ENCODE measurements at regions not wholly inside any gene's neighbourhood (a gene's known extent, or its start where the extent isn't known, plus 50 kb on each side); places are given as distances from the start of the nearest gene placed in this dataset.

DNA sequence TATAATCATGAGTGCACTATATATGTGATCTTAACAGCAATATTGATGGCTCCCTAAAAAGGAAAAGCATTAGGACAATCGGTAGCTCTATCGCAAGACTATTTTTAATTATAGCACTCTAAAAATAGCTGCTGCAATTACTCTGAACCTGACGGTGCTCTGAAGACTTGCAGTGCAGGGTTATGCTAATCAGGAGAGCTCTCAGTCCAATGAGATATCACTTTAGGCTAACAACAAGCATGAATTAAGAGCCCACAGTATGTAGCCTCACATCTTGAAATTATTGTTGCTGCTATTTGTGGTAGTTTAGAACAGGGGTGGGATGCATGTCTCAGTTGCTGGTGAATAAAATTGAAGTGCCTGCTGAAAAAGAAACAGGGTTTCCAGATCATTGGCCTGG, 515.8 kb upstream of the AKR1E2 start:
- no peaks in the 10 kb centered on the region for H3K4me1 Mint-ChIP-seq (ENCODE audit: low read depth, unreplicated experiment)
- no TSS peak for BruUV-seq (replicated peaks)

DNA sequence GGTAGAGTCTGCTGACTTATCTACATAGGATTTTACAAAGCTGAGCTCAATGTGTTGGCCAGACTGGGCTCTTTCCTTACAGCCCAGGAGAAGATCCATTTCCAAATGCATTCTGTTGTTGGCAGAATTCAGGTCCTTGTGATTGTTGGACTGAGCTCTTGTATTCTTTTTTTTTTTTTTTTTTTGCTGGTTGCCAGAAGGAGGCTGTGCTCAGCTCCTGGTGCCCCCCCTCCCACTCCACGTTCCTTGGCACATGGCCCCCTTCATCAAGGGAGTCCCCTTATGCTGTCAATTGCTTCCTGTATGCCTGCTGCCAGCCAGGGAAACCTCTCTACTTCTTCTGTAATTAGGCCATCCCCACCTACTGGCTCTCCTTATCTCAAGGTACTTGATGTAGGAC, 518.1 kb upstream of the AKR1E2 start:
- Mint-ChIP-seq H3K9me3 (ENCODE audit: low read depth, unreplicated experiment) (no peaks in the 10 kb centered on the region), H3K4me1 (ENCODE audit: low read depth, unreplicated experiment) (no peaks in the 10 kb centered on the region), H3K27me3 (ENCODE audit: unreplicated experiment) (no peaks in the 10 kb centered on the region), H3K36me3 (ENCODE audit: insufficient read depth, unreplicated experiment) (no peaks in the 10 kb centered on the region), H3K27ac (ENCODE audit: unreplicated experiment) (no peak overlapping the region), H3K4me3 (ENCODE audit: low read depth, unreplicated experiment) (no peak overlapping the region)
- intact Hi-C loops (cut with micrococcal nuclease; ENCODE audit: unreplicated experiment): no loop called here
- BruUV-seq (replicated peaks): no TSS peak
- CTCF ChIA-PET: no interaction called here
- no peak for TF ChIP-seq CTCF (IDR thresholded peaks at IDR 0.05; ENCODE audit: unreplicated experiment)
- no peak for DNase-seq

More for the DNA sequence above, 515.8 kb upstream of the AKR1E2 start:
- TF ChIP-seq CTCF (IDR thresholded peaks at IDR 0.05; ENCODE audit: unreplicated experiment): no peak
- Mint-ChIP-seq H3K27me3 (ENCODE audit: unreplicated experiment) (no peaks in the 10 kb centered on the region), H3K4me3 (ENCODE audit: low read depth, unreplicated experiment) (no peak overlapping the region), H3K27ac (ENCODE audit: unreplicated experiment) (no peak overlapping the region), H3K9me3 (ENCODE audit: low read depth, unreplicated experiment) (no peaks in the 10 kb centered on the region), H3K36me3 (ENCODE audit: insufficient read depth, unreplicated experiment) (no peaks in the 10 kb centered on the region)
- intact Hi-C loops (cut with micrococcal nuclease; ENCODE audit: unreplicated experiment): no loop called here
- no peak for DNase-seq
- CTCF ChIA-PET: no interaction called here

DNA sequence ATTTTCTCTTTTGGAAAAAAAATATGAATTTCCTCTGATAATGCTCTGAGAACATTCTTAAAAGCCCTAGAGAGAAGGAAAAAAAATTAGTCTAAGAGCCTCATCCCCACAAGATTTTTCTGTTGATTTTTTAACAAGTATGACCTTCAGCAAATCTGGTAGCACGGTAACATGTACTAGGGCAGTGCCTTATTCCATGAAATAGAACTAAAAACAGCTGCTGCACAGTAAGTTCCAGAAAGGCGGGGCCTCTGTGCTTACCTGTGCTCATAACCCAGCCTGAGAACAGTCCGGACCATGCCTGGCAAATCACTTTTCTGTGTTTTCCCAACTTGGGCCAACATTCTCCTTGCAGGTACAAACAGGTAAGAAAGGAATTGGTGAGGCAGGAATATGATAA, 519.1 kb upstream of the AKR1E2 start:
- intact Hi-C loops (cut with micrococcal nuclease; ENCODE audit: unreplicated experiment): no loop called here
- Mint-ChIP-seq H3K36me3 (ENCODE audit: insufficient read depth, unreplicated experiment) (no peaks in the 10 kb centered on the region), H3K9me3 (ENCODE audit: low read depth, unreplicated experiment) (no peaks in the 10 kb centered on the region), H3K4me3 (ENCODE audit: low read depth, unreplicated experiment) (no peak overlapping the region), H3K4me1 (ENCODE audit: low read depth, unreplicated experiment) (no peaks in the 10 kb centered on the region), H3K27ac (ENCODE audit: unreplicated experiment) (no peak overlapping the region), H3K27me3 (ENCODE audit: unreplicated experiment) (no peaks in the 10 kb centered on the region)
- no peak for DNase-seq
- TF ChIP-seq CTCF (IDR thresholded peaks at IDR 0.05; ENCODE audit: unreplicated experiment): no peak
- CTCF ChIA-PET: no interaction called here
- no TSS peak for BruUV-seq (replicated peaks)

- no peak overlapping the region for H3K27ac Mint-ChIP-seq (ENCODE audit: unreplicated experiment)
- no TSS peak for BruUV-seq (replicated peaks)
- no peak for TF ChIP-seq CTCF (IDR thresholded peaks at IDR 0.05; ENCODE audit: unreplicated experiment)
Observed at GRCh38 chr10:4303045-4303444, 518.0 kb upstream of the KLF6 start.

More at GRCh38 chr10:4303045-4303444, 518.0 kb upstream of the KLF6 start:
- Mint-ChIP-seq H3K4me3 (ENCODE audit: low read depth, unreplicated experiment) (no peak overlapping the region), H3K4me1 (ENCODE audit: low read depth, unreplicated experiment) (no peaks in the 10 kb centered on the region), H3K27me3 (ENCODE audit: unreplicated experiment) (no peaks in the 10 kb centered on the region), H3K36me3 (ENCODE audit: insufficient read depth, unreplicated experiment) (no peaks in the 10 kb centered on the region), H3K9me3 (ENCODE audit: low read depth, unreplicated experiment) (no peaks in the 10 kb centered on the region)
- intact Hi-C loops (cut with micrococcal nuclease; ENCODE audit: unreplicated experiment): no loop called here
- CTCF ChIA-PET: interaction anchor here (1.3 kb wide), 1 partner anchor 23 kb away, joined by 3 read pairs; no protein-coding TSS in a partner anchor
- DNase-seq: no peak

Data from Calu3 (cell line).